ENCODE measurements at regions not wholly inside any gene's neighbourhood (a gene's known extent, or its start where the extent isn't known, plus 50 kb on each side); places are given as distances from the start of the nearest gene placed in this dataset.

DNA sequence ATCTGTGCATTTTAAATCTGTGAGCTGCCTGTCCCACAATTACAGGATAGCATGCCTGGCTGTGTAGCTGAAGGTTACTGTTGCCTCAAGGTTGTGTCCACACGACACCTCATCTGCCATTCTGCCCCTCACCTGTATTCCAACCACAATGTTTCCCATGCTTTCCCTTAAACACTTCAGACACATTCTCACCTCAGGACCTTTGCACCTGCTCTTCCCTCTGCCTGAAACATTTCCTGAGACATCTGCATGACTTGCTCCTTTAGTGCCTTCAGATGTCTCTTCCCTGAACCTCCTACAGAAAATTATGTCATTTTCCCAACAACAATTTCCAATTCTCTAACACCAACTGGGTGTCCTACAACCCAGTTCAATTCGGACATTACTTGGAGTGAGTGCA lies 120.4 kb downstream of the ZNF608 start:
- no peak overlapping the region for H3K27ac ChIP-seq
- TF ChIP-seq, protein P1, sequence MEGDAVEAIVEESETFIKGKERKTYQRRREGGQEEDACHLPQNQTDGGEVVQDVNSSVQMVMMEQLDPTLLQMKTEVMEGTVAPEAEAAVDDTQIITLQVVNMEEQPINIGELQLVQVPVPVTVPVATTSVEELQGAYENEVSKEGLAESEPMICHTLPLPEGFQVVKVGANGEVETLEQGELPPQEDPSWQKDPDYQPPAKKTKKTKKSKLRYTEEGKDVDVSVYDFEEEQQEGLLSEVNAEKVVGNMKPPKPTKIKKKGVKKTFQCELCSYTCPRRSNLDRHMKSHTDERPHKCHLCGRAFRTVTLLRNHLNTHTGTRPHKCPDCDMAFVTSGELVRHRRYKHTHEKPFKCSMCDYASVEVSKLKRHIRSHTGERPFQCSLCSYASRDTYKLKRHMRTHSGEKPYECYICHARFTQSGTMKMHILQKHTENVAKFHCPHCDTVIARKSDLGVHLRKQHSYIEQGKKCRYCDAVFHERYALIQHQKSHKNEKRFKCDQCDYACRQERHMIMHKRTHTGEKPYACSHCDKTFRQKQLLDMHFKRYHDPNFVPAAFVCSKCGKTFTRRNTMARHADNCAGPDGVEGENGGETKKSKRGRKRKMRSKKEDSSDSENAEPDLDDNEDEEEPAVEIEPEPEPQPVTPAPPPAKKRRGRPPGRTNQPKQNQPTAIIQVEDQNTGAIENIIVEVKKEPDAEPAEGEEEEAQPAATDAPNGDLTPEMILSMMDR (IDR thresholded peaks at IDR 0.05) = no peak
- TF ChIP-seq ZFX (IDR thresholded peaks at IDR 0.05; ENCODE audit: borderline replicate concordance) = no peak

DNA sequence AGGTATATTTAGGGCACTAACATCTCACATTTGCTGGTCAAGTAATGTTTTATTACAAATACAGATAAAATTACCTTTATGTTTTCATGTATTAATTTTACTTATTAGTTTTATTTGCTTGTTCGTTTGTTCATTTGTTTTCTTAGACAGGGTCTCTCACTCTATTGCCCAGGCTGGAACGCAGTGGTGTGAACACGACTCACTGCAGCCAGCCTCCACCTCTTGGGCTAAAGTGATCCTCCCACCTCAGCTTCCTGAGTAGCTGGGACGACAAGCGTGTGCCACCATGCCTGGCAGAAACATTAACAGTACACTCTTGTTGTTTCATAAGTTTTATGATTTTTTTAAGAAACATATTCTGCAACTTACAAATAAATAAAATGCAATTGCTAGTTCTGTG lies 123.2 kb downstream of the ZNF608 start:
- no peak overlapping the region for H3K27ac ChIP-seq
- TF ChIP-seq, protein P1 (IDR thresholded peaks at IDR 0.05) = no peak
- TF ChIP-seq ZFX (IDR thresholded peaks at IDR 0.05; ENCODE audit: borderline replicate concordance) = no peak

DNA sequence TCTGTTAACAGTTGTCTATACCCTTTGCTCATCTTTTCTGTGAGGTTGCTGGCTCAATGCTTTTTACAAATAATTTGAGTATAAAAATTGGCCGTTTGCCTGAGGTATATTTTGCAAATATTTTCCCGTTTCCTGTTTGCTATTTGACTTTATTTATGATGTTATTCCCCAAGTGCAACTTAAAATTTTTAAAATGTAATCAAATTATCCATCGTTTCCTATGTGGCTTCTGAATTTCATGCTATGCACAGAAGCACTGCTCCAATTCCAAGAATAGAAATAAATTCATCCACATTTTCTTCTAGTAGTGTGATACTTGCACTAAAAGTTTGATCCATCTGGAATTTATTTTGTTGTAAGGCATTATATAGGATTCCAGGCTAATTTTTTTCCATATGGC lies 123.6 kb downstream of the ZNF608 start:
- no peak for TF ChIP-seq ZFX (IDR thresholded peaks at IDR 0.05; ENCODE audit: borderline replicate concordance)
- TF ChIP-seq, protein P1 (IDR thresholded peaks at IDR 0.05) = no peak
- no peak overlapping the region for H3K27ac ChIP-seq

DNA sequence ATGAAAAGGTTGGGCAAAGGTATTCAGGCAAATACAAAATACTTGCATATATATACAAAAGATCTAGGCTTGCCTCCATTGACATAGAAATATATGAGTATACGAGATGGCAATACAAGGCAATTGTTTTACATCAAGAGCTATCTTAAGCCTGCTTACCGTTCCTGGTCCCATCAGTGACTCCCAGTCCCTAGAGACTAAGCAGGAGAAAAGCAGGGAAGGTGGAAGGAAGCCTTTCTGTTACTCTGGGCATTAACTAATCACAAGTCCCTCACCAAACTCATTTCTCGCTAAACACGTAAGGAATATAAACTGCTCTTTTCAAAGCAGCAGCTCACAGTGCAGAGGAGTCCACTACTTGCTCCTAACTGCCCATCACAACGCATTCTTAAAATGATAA lies 125.2 kb downstream of the ZNF608 start:
- no peak overlapping the region for H3K27ac ChIP-seq
- TF ChIP-seq, protein P1 (IDR thresholded peaks at IDR 0.05) = no peak
- no peak for TF ChIP-seq ZFX (IDR thresholded peaks at IDR 0.05; ENCODE audit: borderline replicate concordance)

DNA sequence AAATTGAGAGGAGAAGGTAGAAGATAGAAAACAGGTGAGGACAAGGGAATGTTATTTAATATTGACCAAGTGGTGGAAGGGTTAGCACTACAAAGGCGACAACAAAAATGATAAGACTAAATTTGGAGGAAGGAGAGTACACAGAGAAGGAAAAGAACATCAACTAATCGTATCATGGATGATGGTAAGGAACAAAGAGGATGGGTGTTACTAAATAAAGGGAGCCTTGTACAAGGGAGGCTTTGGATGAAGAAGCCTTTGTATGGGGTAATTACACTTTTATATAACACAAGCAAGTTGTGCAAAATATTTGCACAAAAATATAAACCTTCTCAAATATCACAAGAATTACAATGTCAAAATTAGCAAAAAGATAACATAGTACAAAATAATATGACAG lies 125.7 kb downstream of the ZNF608 start:
- H3K27ac ChIP-seq = no peak overlapping the region
- no peak for TF ChIP-seq ZFX (IDR thresholded peaks at IDR 0.05; ENCODE audit: borderline replicate concordance)
- TF ChIP-seq, protein P1 (IDR thresholded peaks at IDR 0.05) = no peak

DNA sequence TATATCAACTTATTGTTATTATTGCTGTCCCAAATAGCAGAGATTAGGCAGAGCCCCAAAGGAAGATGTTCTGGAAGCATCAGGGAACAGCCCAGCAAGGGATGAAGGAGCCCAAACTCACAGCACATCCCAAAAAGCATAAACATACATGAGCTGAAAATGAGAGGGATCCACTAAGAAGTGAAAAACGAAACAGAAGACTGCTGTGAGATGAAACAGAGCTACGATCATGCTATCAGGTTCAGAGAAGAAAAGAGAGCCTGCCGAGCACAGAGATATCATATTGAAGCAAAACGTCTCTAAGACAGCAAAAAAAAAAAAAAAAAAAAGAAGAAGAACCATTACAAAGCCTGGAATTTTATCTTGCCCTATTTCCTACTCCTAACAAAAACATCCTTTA lies 127.3 kb downstream of the ZNF608 start:
- no peak overlapping the region for H3K27ac ChIP-seq
- TF ChIP-seq ZFX (IDR thresholded peaks at IDR 0.05; ENCODE audit: borderline replicate concordance) = no peak
- TF ChIP-seq, protein P1 (IDR thresholded peaks at IDR 0.05) = no peak

DNA sequence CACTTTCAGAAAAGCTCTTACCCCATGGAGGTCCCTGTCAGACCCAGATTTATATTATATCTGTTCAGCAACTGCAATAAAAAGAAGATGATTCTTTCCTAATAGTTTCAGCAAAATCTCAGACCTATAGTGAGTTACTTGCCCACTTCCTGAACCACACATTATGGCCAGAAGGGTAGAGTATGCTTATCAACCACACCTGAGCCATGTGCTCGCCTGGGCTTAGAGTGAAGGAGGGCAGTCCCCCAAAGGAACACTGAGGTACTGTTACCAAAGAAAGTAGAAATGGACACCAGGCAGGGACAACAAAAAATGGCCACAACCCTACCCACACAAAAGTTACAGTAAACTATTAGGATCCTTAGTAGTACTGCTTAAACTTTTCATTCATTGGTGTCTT lies 128.7 kb downstream of the ZNF608 start:
- H3K27ac ChIP-seq = no peak overlapping the region
- TF ChIP-seq ZFX (IDR thresholded peaks at IDR 0.05; ENCODE audit: borderline replicate concordance) = no peak
- TF ChIP-seq, protein P1 (IDR thresholded peaks at IDR 0.05) = no peak

Measured in 22Rv1 (cell line).